ENCODE measurements at regions not wholly inside any gene's neighbourhood (a gene's known extent, or its start where the extent isn't known, plus 50 kb on each side); places are given as distances from the start of the nearest gene placed in this dataset.

- DNase-seq (no peak), ATAC-seq (no peak)
- Mint-ChIP-seq H3K27ac (no peak overlapping the region), H3K9me3 (peaks cover 0 to 13% (median 8%) of the 10 kb centered on the region in 9 donors), H3K4me1 (no peaks in the 10 kb centered on the region), H3K27me3 (no peaks in the 10 kb centered on the region), H3K4me3 (no peak overlapping the region), H3K36me3 (no peaks in the 10 kb centered on the region)
- POLR2A ChIA-PET = no interaction called here
Observed at GRCh38 chr22:48609279-48609865, 1218.3 kb downstream of the BRD1 start.

- no peak for ATAC-seq
- Mint-ChIP-seq H3K27me3 (no peaks in the 10 kb centered on the region), H3K27ac (no peak overlapping the region), H3K36me3 (no peaks in the 10 kb centered on the region), H3K4me3 (no peak overlapping the region), H3K9me3 (peaks cover 0 to 15% (median 7%) of the 10 kb centered on the region in 9 donors), H3K4me1 (no peaks in the 10 kb centered on the region)
- DNase-seq = no peak
- POLR2A ChIA-PET = no interaction called here
Observed at GRCh38 chr22:48607901-48608662, 1219.6 kb downstream of the BRD1 start.

- no peak overlapping the region for H3K27ac Mint-ChIP-seq
- ATAC-seq = no peak
- no peak overlapping the region for H3K4me3 Mint-ChIP-seq
- H3K9me3 Mint-ChIP-seq = peaks cover 0 to 15% (median 7%) of the 10 kb centered on the region in 9 donors
- H3K27me3 Mint-ChIP-seq = no peaks in the 10 kb centered on the region
- POLR2A ChIA-PET = no interaction called here
- no peaks in the 10 kb centered on the region for H3K4me1 Mint-ChIP-seq
- H3K36me3 Mint-ChIP-seq = no peaks in the 10 kb centered on the region
- no peak for DNase-seq
Observed at GRCh38 chr22:48606684-48607307, 1220.9 kb downstream of the BRD1 start.

- POLR2A ChIA-PET = no interaction called here
Observed at GRCh38 chr22:48605856-48606481, 1221.7 kb downstream of the BRD1 start.

GRCh38 chr22:48605125-48605524, 1222.5 kb downstream of the BRD1 start:
- H3K4me1 Mint-ChIP-seq = no peaks in the 10 kb centered on the region
- H3K27ac Mint-ChIP-seq = no peak overlapping the region
- no peaks in the 10 kb centered on the region for H3K36me3 Mint-ChIP-seq
- no peak overlapping the region for H3K4me3 Mint-ChIP-seq
- no peaks in the 10 kb centered on the region for H3K27me3 Mint-ChIP-seq
- DNase-seq (no peak), ATAC-seq (no peak)
- peaks cover 0 to 15% (median 7%) of the 10 kb centered on the region in 9 donors for H3K9me3 Mint-ChIP-seq
- POLR2A ChIA-PET = no interaction called here

More at GRCh38 chr22:48605856-48606481, 1221.7 kb downstream of the BRD1 start:
- H3K27me3 Mint-ChIP-seq = no peaks in the 10 kb centered on the region
- no peak overlapping the region for H3K4me3 Mint-ChIP-seq
- H3K4me1 Mint-ChIP-seq = no peaks in the 10 kb centered on the region
- no peaks in the 10 kb centered on the region for H3K36me3 Mint-ChIP-seq
- peaks cover 0 to 15% (median 7%) of the 10 kb centered on the region in 9 donors for H3K9me3 Mint-ChIP-seq
- ATAC-seq (no peak), DNase-seq (no peak)
- no peak overlapping the region for H3K27ac Mint-ChIP-seq

- no peaks in the 10 kb centered on the region for H3K36me3 Mint-ChIP-seq
- H3K27ac Mint-ChIP-seq = no peak overlapping the region
- POLR2A ChIA-PET = no interaction called here
- peaks cover 0 to 15% (median 7%) of the 10 kb centered on the region in 9 donors for H3K9me3 Mint-ChIP-seq
- H3K27me3 Mint-ChIP-seq = no peaks in the 10 kb centered on the region
- no peaks in the 10 kb centered on the region for H3K4me1 Mint-ChIP-seq
- H3K4me3 Mint-ChIP-seq = no peak overlapping the region
- DNase-seq (no peak), ATAC-seq (no peak)
Observed at GRCh38 chr22:48603621-48604320, 1223.9 kb downstream of the BRD1 start.

GRCh38 chr22:48602805-48603518, 1224.7 kb downstream of the BRD1 start:
- Mint-ChIP-seq H3K36me3 (no peaks in the 10 kb centered on the region), H3K4me1 (no peaks in the 10 kb centered on the region), H3K9me3 (peaks cover 0 to 15% (median 8%) of the 10 kb centered on the region in 9 donors), H3K27ac (no peak overlapping the region), H3K27me3 (no peaks in the 10 kb centered on the region), H3K4me3 (no peak overlapping the region)
- DNase-seq = no peak
- POLR2A ChIA-PET = no interaction called here
- ATAC-seq = no peak

- Mint-ChIP-seq H3K27me3 (no peaks in the 10 kb centered on the region), H3K4me1 (no peaks in the 10 kb centered on the region), H3K36me3 (no peaks in the 10 kb centered on the region), H3K9me3 (peaks cover 0 to 15% (median 8%) of the 10 kb centered on the region in 9 donors), H3K27ac (no peak overlapping the region), H3K4me3 (no peak overlapping the region)
- ATAC-seq = no peak
- DNase-seq = no peak
- POLR2A ChIA-PET = no interaction called here
Observed at GRCh38 chr22:48600681-48601080, 1227.0 kb downstream of the BRD1 start.

- H3K4me1 Mint-ChIP-seq = no peaks in the 10 kb centered on the region
- no peaks in the 10 kb centered on the region for H3K36me3 Mint-ChIP-seq
- H3K9me3 Mint-ChIP-seq = peaks cover 0 to 10% (median 6%) of the 10 kb centered on the region in 9 donors
- H3K4me3 Mint-ChIP-seq = no peak overlapping the region
- no peaks in the 10 kb centered on the region for H3K27me3 Mint-ChIP-seq
- no peak for DNase-seq
- no peak overlapping the region for H3K27ac Mint-ChIP-seq
- no peak for ATAC-seq
- POLR2A ChIA-PET = no interaction called here
Observed at GRCh38 chr22:48600171-48600570, 1227.5 kb downstream of the BRD1 start.

- Mint-ChIP-seq H3K9me3 (peaks cover 0 to 8% (median 0%) of the 10 kb centered on the region in 9 donors), H3K4me3 (no peak overlapping the region), H3K27me3 (no peaks in the 10 kb centered on the region), H3K36me3 (no peaks in the 10 kb centered on the region), H3K27ac (no peak overlapping the region), H3K4me1 (no peaks in the 10 kb centered on the region)
- POLR2A ChIA-PET = no interaction called here
- DNase-seq = no peak
- no peak for ATAC-seq
Observed at GRCh38 chr22:48599346-48599745, 1228.3 kb downstream of the BRD1 start.

- POLR2A ChIA-PET = no interaction called here
Observed at GRCh38 chr22:48596111-48596850, 1231.4 kb downstream of the BRD1 start.

GRCh38 chr22:48595511-48595905, 1232.2 kb downstream of the BRD1 start:
- Mint-ChIP-seq H3K36me3 (no peaks in the 10 kb centered on the region), H3K9me3 (peaks cover 0 to 8% (median 0%) of the 10 kb centered on the region in 9 donors), H3K4me1 (no peaks in the 10 kb centered on the region), H3K4me3 (no peak overlapping the region), H3K27ac (no peak overlapping the region), H3K27me3 (peaks cover 0 to 3% (median 0%) of the 10 kb centered on the region in 5 donors)
- no peak for DNase-seq
- POLR2A ChIA-PET = no interaction called here
- ATAC-seq = no peak

More at GRCh38 chr22:48596111-48596850, 1231.4 kb downstream of the BRD1 start:
- Mint-ChIP-seq H3K27ac (no peak overlapping the region), H3K4me1 (no peaks in the 10 kb centered on the region), H3K36me3 (no peaks in the 10 kb centered on the region), H3K4me3 (no peak overlapping the region), H3K27me3 (peaks cover 0 to 3% (median 0%) of the 10 kb centered on the region in 5 donors), H3K9me3 (peaks cover 0 to 8% (median 0%) of the 10 kb centered on the region in 9 donors)
- no peak for DNase-seq
- no peak for ATAC-seq

All from naive thymus-derived CD8-positive, alpha-beta T cell (primary cell).